ENCODE measurements at regions not wholly inside any gene's neighbourhood (a gene's known extent, or its start where the extent isn't known, plus 50 kb on each side); places are given as distances from the start of the nearest gene placed in this dataset.

DNA sequence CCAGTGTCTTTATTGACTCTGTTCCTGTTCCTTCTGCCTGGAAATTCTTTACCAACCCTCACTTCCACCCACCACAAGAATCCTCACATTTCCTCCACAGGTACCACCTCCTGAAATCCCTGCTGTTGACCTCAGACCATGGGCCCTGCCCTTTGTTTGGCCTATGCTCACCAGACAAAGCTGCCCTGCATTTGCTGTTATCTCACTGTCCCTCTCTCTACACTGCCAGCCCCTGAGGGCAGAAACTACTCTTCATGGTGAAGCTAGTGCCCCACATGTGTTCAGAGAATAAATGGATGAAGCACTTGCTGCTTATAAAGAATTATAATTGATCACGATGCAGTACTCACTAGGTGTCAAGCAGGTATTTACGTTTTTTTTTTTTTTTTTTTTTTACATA is 608.4 kb downstream of the TSN start (continued):
- TF ChIP-seq, protein P1, sequence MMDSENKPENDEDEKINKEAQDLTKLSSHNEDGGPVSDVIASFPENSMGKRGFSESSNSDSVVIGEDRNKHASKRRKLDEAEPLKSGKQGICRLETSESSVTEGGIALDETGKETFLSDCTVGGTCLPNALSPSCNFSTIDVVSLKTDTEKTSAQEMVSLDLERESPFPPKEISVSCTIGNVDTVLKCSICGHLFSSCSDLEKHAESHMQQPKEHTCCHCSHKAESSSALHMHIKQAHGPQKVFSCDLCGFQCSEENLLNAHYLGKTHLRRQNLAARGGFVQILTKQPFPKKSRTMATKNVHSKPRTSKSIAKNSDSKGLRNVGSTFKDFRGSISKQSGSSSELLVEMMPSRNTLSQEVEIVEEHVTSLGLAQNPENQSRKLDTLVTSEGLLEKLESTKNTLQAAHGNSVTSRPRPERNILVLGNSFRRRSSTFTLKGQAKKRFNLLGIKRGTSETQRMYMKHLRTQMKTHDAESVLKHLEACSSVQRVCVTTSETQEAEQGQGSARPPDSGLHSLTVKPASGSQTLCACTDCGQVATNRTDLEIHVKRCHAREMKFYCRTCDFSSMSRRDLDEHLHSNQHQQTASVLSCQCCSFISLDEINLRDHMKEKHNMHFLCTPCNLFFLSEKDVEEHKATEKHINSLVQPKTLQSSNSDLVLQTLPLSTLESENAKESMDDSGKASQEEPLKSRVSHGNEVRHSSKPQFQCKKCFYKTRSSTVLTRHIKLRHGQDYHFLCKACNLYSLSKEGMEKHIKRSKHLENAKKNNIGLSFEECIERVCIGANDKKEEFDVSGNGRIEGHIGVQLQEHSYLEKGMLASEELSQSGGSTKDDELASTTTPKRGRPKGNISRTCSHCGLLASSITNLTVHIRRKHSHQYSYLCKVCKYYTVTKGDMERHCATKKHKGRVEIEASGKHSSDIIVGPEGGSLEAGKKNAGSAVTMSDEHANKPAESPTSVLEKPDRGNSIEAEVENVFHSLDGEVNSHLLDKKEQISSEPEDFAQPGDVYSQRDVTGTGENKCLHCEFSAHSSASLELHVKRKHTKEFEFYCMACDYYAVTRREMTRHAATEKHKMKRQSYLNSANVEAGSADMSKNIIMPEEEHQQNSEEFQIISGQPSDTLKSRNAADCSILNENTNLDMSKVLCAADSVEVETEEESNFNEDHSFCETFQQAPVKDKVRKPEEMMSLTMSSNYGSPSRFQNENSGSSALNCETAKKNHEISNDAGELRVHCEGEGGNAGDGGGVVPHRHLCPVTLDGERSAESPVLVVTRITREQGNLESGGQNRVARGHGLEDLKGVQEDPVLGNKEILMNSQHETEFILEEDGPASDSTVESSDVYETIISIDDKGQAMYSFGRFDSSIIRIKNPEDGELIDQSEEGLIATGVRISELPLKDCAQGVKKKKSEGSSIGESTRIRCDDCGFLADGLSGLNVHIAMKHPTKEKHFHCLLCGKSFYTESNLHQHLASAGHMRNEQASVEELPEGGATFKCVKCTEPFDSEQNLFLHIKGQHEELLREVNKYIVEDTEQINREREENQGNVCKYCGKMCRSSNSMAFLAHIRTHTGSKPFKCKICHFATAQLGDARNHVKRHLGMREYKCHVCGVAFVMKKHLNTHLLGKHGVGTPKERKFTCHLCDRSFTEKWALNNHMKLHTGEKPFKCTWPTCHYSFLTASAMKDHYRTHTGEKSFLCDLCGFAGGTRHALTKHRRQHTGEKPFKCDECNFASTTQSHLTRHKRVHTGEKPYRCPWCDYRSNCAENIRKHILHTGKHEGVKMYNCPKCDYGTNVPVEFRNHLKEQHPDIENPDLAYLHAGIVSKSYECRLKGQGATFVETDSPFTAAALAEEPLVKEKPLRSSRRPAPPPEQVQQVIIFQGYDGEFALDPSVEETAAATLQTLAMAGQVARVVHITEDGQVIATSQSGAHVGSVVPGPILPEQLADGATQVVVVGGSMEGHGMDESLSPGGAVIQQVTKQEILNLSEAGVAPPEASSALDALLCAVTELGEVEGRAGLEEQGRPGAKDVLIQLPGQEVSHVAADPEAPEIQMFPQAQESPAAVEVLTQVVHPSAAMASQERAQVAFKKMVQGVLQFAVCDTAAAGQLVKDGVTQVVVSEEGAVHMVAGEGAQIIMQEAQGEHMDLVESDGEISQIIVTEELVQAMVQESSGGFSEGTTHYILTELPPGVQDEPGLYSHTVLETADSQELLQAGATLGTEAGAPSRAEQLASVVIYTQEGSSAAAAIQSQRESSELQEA (IDR thresholded peaks at IDR 0.05; ENCODE audit: low read depth) = no peak
- no peak for TF ChIP-seq MLX (CRISPR knock-in tag; conservative IDR thresholded peaks at IDR 0.05)
- TF ChIP-seq PHF8 (IDR thresholded peaks at IDR 0.05; ENCODE audit: borderline replicate concordance, low read length) = no peak
- no peak for TF ChIP-seq BRD4 (IDR thresholded peaks at IDR 0.05)
- no peak for TF ChIP-seq ZNF3 (CRISPR knock-in tag; IDR thresholded peaks at IDR 0.05)
- TF ChIP-seq, protein P2, sequence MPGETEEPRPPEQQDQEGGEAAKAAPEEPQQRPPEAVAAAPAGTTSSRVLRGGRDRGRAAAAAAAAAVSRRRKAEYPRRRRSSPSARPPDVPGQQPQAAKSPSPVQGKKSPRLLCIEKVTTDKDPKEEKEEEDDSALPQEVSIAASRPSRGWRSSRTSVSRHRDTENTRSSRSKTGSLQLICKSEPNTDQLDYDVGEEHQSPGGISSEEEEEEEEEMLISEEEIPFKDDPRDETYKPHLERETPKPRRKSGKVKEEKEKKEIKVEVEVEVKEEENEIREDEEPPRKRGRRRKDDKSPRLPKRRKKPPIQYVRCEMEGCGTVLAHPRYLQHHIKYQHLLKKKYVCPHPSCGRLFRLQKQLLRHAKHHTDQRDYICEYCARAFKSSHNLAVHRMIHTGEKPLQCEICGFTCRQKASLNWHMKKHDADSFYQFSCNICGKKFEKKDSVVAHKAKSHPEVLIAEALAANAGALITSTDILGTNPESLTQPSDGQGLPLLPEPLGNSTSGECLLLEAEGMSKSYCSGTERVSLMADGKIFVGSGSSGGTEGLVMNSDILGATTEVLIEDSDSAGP (CRISPR knock-in tag; IDR thresholded peaks at IDR 0.05) = no peak
